HepG2 (cell line): ENCODE measurements at regions not wholly inside any gene's neighbourhood (a gene's known extent, or its start where the extent isn't known, plus 50 kb on each side); places are given as distances from the start of the nearest gene placed in this dataset.

Experiments
- ATAC-seq: fragments of 200-7000 bp; cut with Tn5 transposase; 3 replicates; pipeline ENCODE4 v1.9.1; 2020; ENCODE audit warnings: mild to moderate bottlenecking, moderate library complexity
- BruUV-seq: library from RNA; stranded (reverse); fragments of 400-500 nt; replicated peaks from 2 replicates; lab custom pipeline; 2021; lab: Mats Ljungman, UMichigan
- CTCF ChIA-PET: fragments of 300-600 bp; formaldehyde crosslinking; extraction: SDS; loops from one replicate; lab custom pipeline; 2021; ENCODE audit warnings: low total read pairs, inconsistent platforms, low intra/inter-chr PET ratio; lab: Yijun Ruan, JAX
- POLR2A ChIA-PET: fragments of 350-600 bp; sonication (Branson Sonifier 250); formaldehyde crosslinking; loops from one replicate; lab custom pipeline; 2020; ENCODE audit warnings: antibody characterized with exemption, inconsistent platforms; lab: Yijun Ruan, JAX
- DNase-seq: peaks from one replicate; pipeline ENCODE4 v3.0.0-alpha.2; 2015; ENCODE audit warnings: low spot score
- FAIRE-seq: peaks from 3 replicates; lab custom pipeline; 2011; peaks lifted over from hg19 to GRCh38; lab: Jason Lieb, UNC
- H2AFZ ChIP-seq: one replicate; pipeline ENCODE4 v1.6.1; 2011; ENCODE audit warnings: low read length, inconsistent platforms
- H3K27ac ChIP-seq: fragments of 300-600 bp; 3 replicates; pipeline ENCODE4 v1.8.0; 2011; ENCODE audit warnings: mixed run types, mild to moderate bottlenecking, mixed read lengths, low read length, inconsistent platforms; ENCODE audit not compliant: insufficient read depth; ENCODE audit errors: extremely low read length
- H3K27me3 ChIP-seq, 2 experiments: fragments of 200-600 bp in 1 of 2; 2 replicates in 1 of 2; 3 replicates in 1 of 2; pipeline versions ENCODE4 v1.6.0 to v1.8.0; 2011; ENCODE audit warnings: low read length in 2 of 2, mild to moderate bottlenecking in 2 of 2, moderate library complexity in 2 of 2, inconsistent platforms in 1 of 2; ENCODE audit not compliant: insufficient read depth in 2 of 2, control insufficient read depth in 1 of 2
- H3K36me3 ChIP-seq, 2 experiments: fragments of 200-600 bp in 1 of 2; replicated peaks in 1 of 2; 2 replicates in 1 of 2; 3 replicates in 1 of 2; pipeline versions ENCODE4 v1.5.1 to v1.8.0; 2011; ENCODE audit warnings: low read length in 2 of 2, inconsistent platforms in 1 of 2; ENCODE audit not compliant: insufficient read depth in 2 of 2, control insufficient read depth in 1 of 2
- H3K4me1 ChIP-seq: 2 replicates; pipeline ENCODE4 v1.5.1; 2012; ENCODE audit warnings: low read length, inconsistent platforms; ENCODE audit not compliant: insufficient read depth
- H3K4me2 ChIP-seq: 2 replicates; pipeline ENCODE4 v1.6.0; 2011; ENCODE audit warnings: low read depth, low read length, inconsistent platforms
- H3K4me3 ChIP-seq, 3 experiments: fragments of 200-600 bp in 1 of 3; sonication (generic), shearing (Covaris generic) in 1 of 3; replicated peaks in 1 of 3; 2 replicates each; pipeline ENCODE4 v1.5.1; 2011 to 2016; ENCODE audit warnings: low read length in 3 of 3, inconsistent platforms in 2 of 3, low read depth in 2 of 3, mild to moderate bottlenecking in 2 of 3, control low read depth in 1 of 3, mixed read lengths in 1 of 3; ENCODE audit not compliant: insufficient read depth in 1 of 3
- H3K79me2 ChIP-seq: one replicate; pipeline ENCODE4 v1.6.1; 2011; ENCODE audit warnings: low read length, inconsistent platforms; ENCODE audit not compliant: insufficient read depth
- H3K9ac ChIP-seq: 2 replicates; pipeline ENCODE4 v1.6.0; 2011; ENCODE audit warnings: mild to moderate bottlenecking, low read depth, low read length, inconsistent platforms; ENCODE audit not compliant: insufficient read depth
- H3K9me3 ChIP-seq: 2 replicates; pipeline ENCODE4 v1.5.1; 2012; ENCODE audit warnings: mild to moderate bottlenecking, low read length
- H4K20me1 ChIP-seq: 2 replicates; pipeline ENCODE4 v1.6.0; 2011; ENCODE audit warnings: inconsistent platforms, mild to moderate bottlenecking, low read length, moderate library complexity; ENCODE audit not compliant: insufficient read depth
- CC2D1A ChIP-seq: sonication (generic); formaldehyde crosslinking; IDR thresholded peaks from 2 replicates; pipeline ENCODE4 v1.8.1; 2023; ENCODE audit warnings: mild to moderate bottlenecking, missing genetic modification reagents
- GTF2F1 ChIP-seq: fragments of 150-350 bp; IDR thresholded peaks from 2 replicates; pipeline ENCODE4 v1.6.1; 2014; ENCODE audit warnings: low read length
- MAFF ChIP-seq: IDR thresholded peaks from 2 replicates; pipeline ENCODE4 v1.6.1; 2011; ENCODE audit warnings: low read depth, low read length, improper control_type of control experiment
- MAFK ChIP-seq, 2 experiments: IDR thresholded peaks in 1 of 2; conservative IDR thresholded peaks in 1 of 2; 2 replicates each; pipeline ENCODE4 v1.6.1; 2011; ENCODE audit warnings: improper control_type of control experiment in 2 of 2, low read length in 2 of 2
- NFYB ChIP-seq: sonication (generic); formaldehyde crosslinking; IDR thresholded peaks from 2 replicates; pipeline ENCODE4 v1.4.0; 2020; ENCODE audit warnings: missing genetic modification reagents
- ZNF142 ChIP-seq: sonication (generic); formaldehyde crosslinking; IDR thresholded peaks from 2 replicates; pipeline ENCODE4 v1.4.0; 2020; ENCODE audit warnings: missing genetic modification reagents
- ZNF746 ChIP-seq: sonication (generic); formaldehyde crosslinking; IDR thresholded peaks from 2 replicates; pipeline ENCODE4 v1.8.0; 2022; ENCODE audit warnings: mild to moderate bottlenecking, missing genetic modification reagents
- WGBS: methylation state at CpG from one replicate; pipeline ENCODE4 v1.1.6; 2017; ENCODE audit warnings: low lambda C conversion rate; 5-methylcytosine and 5-hydroxymethylcytosine counted together
- in situ Hi-C: cut with HindIII; loops from 2 replicates; pipeline ENCODE4 v1.10.0; 2017; ENCODE audit warnings: low pct_unique_long_range_greater_than_20kb; ENCODE audit not compliant: extremely low pct_ligation_motif_present
- intact Hi-C: fragments of 100-400 bp; cut with micrococcal nuclease; formaldehyde crosslinking; loops from one replicate; pipeline ENCODE4 v1.10.0; 2022; ENCODE audit not compliant: unreplicated experiment

- Histone ChIP-seq H3K4me1 (no peaks in the 10 kb centered on the region), H3K27me3 (no peaks in the 10 kb centered on the region), H3K36me3 (no peaks in the 10 kb centered on the region), H3K79me2 (no peaks in the 10 kb centered on the region), H3K4me3 (no peak overlapping the region), H3K9ac (no peak overlapping the region), H3K9me3 (no peaks in the 10 kb centered on the region), H3K27ac (no peak overlapping the region), H2AFZ (no peak overlapping the region), H4K20me1 (no peaks in the 10 kb centered on the region), H3K4me2 (no peak overlapping the region)
- in situ Hi-C loops: no loop called here
- no peak for DNase-seq
- WGBS: 3% methylated on average over 2 of the region's 2 CpGs
- BruUV-seq: no TSS peak
- FAIRE-seq: no peak
- POLR2A ChIA-PET: no interaction called here
- TF ChIP-seq NFYB (CRISPR knock-in tag) (no peak), GTF2F1 (no peak), CC2D1A (CRISPR knock-in tag) (no peak), ZNF746 (CRISPR knock-in tag) (no peak), MAFK (conservative IDR thresholded peaks at IDR 0.05 in 1 of 2, IDR thresholded peaks at IDR 0.05 in 1 of 2; ENCODE audit: low read length in 2 of 2) (peak; percentile 64 to 87), ZNF142 (CRISPR knock-in tag) (no peak), MAFF (peak; percentile 78)
- intact Hi-C loops: no loop called here
- CTCF ChIA-PET: no interaction called here
- ATAC-seq: no peak
Observed at GRCh38 chrX:94721386-94721785, 1047.4 kb downstream of the FAM133A start.
